GM21367 (cell line): ENCODE measurements at regions not wholly inside any gene's neighbourhood (a gene's known extent, or its start where the extent isn't known, plus 50 kb on each side); places are given as distances from the start of the nearest gene placed in this dataset.
"Not testable (repeated sequence)": the region's sequence is repeated elsewhere in the genome, so short reads cannot be mapped to it uniquely, and the experiment has no call there.

Experiments
- ATAC-seq: cut with Tn5 transposase; IDR thresholded peaks from one replicate; pipeline ENCODE4 v1.9.1; 2021; ENCODE audit not compliant: unreplicated experiment

DNA sequence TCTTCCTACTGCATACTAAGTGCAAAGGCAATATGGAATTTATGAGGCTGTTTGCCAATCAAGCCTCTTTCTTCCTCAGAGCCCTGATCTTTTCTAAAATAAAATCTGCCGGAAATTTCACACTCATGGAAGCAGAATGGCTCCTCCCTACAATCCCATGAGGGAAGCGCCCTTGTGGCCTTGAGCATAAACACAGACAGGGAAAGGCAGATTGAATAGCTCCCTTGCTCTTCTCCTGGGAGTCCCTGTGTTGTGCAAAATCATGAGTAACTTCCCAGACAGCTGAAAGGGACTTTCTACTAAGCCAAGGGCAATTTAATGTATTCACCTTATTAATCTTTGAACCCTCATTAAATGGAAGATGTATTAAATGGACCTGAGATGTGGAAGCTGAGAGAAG, 226.1 kb upstream of the PIK3R1 start:
- ATAC-seq = no peak

DNA sequence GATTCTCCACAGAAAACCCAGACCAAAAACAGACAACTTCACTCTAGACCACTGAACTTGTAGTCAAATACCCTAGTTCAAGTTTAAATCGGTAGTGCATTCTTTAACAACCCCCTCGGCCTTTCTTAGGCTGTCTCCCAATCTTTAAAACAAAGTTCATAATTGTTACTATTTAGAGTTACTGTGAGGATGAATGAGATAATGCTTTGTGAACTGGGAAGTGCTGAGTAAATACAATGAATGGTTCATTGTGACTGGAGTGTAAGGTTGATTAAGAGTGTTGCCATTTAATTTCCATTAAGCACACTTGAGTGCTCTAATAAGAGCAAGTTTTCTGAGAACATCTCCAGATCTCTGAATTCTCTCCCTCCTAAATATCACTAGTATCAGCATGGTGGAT, 228.8 kb upstream of the PIK3R1 start:
- no peak for ATAC-seq

DNA sequence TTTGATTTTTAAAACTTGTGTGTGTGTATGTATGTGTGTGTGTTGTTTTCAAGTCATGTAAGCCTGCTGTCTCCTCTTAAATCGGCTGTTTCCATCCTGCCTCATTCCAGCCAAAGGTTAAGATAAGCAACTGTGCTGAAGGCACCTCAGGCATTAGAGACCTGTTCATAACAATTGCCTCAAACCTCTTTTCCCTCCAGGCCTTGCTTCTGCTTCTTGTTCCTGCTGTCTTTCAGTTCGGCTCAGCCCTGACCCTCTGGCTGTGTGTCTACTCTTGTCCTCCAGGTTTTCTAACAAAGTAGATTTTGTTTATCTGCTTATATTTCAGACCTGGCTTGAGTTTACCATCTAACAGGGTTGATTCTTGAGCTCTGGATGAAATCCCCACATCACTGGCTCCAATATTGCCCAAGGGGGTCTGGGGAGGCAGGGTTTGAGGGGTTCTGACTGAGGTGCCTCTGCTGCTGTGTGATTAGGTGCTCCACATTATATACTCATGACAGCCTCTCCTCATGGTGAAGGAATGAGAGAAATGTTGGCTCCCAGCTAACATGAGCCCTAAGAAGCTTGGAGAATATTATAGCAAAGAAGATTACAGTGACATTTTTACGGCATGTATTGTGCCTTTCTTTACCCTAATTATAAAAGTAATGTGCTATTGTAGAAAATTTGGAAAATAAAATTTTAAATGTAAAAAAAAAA, 229.7 kb upstream of the PIK3R1 start:
- ATAC-seq = no peak

DNA sequence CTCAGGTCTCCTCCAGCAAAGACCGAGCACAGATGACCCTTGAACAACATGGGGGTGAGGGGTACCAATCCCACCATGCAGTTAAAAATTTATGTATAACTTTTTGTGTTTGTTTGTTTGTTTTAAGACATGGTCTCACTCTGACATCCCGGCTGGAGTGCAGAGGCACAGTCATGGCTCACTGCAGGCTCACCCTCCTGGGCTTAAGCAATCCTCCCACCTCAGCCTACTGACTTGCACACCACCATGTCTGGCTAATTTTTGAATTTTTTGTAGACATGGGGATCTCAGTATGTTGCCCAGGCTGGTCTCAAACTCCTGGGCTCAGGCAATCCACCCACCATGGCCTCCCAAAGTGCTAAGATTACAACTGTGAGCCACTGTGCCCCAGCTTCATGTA, 231.0 kb upstream of the PIK3R1 start:
- ATAC-seq = no peak

DNA sequence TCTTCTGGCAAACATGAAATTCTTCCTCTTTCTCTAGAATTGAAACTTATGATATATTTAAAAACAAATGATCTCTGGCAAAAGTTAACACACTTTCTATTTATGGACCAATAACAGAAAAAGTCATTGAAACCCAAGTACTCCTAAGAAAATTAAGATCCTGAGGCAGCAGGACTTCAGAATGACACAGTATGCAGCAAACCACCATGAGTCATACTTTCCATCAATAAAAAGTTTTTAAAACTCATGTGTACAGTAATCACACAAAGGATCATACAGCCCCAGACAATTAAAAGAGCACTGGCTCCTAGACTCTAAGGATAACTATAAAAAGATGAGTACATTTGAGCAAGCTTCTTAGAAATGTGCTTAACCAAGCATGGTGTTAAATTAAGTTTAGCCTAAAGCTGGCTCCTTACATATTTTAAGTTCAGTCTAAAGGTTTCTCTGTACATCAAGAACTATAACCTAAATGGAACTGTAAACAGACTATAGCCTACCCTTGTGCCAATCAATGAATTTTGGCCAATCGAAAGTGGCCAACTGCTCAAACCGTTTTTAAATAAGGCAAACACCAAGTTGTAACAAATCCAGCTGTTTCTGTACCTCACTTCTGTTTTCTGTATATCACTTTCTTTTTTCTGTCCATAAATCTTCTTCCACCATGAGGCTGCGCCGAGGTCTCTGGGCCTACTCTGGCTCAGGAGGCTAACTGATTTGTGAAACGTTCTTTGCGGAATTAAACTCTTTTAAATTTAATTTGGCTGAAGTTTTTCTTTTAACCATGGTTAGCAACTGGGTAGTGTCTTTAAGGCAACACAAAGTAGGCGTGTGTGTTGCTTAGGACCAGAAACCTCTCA, 232.1 kb upstream of the PIK3R1 start:
- no peak for ATAC-seq

DNA sequence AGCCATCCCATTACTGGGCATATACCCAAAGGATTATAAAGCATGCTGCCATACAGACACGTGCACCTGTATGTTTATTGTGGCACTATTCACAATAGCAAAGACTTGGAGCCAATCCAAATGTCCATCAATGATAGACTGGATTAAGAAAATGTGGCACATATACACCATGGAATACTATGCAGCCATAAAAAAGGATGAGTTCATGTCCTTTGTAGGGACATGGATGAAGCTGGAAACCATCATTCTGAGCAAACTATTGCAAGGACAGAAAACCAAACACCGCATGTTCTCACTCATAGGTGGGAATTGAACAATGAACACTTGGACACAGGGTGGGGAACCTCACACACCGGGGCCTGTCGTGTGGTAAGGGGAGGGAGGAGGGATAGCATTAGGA, 233.4 kb upstream of the PIK3R1 start:
- not testable (repeated sequence) for ATAC-seq

DNA sequence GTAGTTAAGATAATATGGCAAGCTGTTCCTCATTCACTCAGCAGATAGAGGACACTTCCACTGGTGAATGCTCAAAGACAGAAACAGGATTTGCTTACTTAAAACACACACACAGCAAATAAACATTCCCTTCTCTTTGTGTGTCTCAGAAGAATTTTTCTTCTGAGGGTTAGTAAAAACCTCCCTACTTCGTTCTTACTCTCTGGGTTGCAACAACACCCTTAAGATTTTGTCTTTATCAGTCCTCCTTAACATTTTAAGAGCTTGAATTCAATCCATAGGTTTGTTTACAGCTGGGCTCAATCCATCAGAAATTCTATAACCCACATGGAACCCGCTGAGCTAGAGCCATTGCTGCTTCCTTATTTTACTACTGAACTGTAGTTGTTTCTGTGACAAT, 237.4 kb upstream of the PIK3R1 start:
- ATAC-seq = no peak

DNA sequence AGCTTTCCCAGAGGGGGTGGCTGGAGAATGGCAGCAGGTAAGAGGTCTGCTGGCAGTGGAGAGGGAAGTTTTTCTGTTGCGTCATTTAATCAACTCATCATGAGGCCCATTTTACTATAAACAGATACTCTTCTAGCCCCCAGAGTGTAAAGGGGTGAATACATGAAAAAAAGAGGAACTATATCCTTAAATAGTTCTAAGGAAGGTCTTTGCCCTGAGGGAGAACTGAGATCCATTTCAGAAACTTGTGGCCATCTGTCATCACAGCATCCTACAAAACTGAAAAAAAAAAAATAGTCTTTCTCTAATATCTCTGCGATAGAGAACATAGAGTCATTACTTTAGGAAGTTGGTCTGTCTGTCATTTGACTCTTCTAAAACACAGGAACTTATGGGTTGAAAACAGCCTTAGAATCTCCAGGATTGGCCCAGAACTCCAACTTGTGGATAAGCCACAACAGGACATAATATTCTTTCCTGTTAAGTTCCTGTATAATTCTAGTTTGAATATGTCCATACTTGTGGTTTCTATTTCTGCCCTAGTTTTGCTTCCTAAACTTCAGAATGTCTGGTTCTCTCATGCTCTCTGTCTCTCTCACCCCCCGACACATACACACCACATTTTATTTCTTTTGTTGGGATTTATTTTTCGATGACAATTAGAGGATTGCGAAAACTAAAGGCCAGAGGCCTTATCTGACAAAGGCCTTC, 238.5 kb upstream of the PIK3R1 start:
- ATAC-seq = no peak

DNA sequence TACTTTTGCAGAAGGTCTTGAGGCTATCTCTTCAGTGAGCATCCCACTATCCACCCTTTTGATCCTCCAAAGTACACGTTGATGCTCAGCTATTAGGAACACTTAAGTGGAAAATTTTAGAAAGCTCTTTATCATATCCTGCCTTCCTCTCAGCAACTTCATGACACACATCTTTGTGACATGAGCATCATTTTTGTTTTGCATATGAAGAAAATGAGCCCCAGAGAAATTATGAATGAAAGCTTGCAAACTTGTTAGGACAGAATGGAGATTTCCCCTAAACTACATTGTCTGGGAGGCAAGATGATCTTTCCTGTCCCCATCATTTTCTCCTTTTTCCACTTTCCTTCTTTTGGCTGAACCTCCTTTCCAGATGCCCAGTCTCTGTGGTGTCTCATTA, 239.4 kb upstream of the PIK3R1 start:
- no peak for ATAC-seq

DNA sequence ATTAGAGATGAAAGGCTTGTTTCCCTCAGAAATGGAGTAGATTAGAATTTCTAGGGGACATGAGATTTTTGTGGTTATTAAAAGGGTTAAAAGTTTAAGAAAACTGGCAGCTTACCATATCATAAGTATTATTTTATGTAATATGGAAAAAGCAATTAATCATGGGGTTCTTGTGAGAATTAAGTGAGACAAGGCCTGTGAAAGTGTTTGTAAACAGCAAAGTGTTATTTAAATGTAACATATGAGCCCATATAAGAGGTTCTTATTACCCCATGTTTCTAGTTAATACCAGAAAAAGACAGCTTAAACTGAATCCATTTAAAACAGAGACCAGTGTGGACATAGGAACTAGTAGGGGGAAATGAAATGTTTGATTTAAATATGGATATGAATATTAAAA, 241.1 kb upstream of the PIK3R1 start:
- ATAC-seq = no peak

DNA sequence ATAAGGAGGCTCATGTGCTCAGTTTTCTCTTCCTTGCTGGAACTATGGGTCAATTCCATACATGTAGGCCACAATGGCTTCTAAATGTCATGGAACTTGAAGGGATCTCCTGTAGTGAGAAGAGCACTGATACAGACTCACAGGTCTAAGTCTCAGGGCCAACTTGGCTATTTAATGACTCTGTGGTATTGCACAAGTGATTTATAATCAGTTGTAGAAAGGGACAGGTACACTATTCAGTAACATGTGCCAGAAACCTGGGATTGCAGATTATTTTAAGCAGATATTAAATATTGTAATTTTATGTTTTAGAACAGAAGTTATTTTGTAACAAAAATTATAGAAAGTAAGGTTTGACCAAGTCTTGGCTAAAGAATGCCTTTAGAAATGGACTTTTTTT, 241.5 kb upstream of the PIK3R1 start:
- no peak for ATAC-seq

DNA sequence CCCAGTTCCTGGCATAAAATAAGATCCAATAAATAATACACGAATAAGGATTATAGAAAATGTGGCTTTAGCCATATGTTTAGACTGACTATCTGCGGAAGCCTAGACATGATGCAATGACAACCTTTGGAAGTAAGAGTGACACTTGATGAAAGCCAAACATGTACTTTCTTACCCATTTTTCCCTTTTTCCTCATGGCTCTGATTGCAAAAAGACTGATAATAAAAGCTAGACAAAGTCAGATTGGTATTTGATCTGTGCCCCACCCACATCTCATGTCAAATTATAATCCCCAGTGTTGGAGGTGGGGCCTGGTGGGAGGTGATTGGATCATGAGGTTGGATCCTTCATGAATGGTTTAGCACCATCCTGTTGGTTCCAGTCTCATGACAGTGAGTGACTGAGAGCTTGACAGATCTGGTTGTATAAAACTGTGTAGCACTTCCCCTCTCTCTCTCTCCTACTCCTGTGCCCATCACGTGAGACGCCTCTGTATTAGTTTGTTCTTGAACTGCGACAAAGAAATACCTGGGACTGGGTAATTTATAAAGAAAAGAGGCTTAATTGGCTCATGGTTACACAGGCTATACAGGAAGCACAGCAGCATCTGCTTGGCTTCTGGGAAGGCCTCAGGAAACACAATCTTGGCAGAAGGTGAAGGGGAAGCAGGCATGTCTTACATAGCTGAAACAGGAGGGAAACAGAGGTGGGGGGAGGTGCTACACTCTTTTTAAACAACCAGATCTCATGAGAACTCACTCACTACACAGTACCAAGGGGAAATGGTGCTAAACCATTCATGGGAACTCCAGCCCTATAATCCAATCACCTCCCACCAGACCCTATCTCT, 243.4 kb upstream of the PIK3R1 start:
- no peak for ATAC-seq

DNA sequence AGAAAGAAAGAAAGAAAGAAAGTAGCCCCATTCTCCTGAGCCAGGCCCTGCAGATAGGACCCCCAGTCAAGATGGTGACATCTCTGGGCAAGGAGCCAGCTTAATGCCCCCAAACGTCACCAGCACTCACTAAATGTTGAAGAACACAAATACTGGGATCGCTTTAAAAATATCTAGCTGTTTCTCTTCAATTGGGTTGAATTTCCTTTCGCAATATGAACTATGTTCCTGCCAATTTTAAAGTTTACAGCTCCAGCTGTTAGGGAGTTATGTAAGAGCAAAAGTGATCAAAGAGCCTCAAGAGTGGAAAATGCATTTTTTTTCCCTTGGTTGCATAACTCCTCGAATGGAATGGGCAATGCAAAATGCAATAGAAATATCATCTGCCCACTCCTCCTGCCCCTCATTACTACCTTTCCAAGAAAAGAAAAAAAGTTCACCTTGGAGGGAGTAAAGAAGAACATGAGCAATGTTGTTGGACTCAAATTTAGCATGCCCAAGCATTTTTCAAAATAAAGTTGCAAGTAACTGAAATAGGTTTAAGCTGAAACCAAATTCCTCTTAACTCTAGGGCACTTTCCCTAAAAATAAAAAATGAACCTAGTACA, 244.2 kb upstream of the PIK3R1 start:
- no peak for ATAC-seq

DNA sequence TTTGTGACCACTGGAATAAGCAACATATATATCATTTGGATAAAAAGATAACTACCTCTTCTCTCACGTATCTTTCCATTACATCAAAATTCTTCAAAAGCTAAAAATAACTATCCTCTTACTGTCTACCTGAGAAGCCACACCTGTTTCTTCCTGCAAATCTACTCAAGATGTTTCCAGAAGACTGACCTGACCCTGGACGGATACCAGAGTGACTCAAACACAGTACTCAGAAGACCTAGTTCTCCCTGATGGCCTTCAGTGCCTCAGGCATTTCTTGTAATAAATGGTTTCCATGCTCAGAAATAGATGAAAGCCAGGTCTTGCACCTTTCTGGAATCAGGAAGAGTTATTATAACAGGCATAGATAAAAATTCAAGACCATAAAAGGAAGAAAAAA, 245.9 kb upstream of the PIK3R1 start:
- no peak for ATAC-seq

DNA sequence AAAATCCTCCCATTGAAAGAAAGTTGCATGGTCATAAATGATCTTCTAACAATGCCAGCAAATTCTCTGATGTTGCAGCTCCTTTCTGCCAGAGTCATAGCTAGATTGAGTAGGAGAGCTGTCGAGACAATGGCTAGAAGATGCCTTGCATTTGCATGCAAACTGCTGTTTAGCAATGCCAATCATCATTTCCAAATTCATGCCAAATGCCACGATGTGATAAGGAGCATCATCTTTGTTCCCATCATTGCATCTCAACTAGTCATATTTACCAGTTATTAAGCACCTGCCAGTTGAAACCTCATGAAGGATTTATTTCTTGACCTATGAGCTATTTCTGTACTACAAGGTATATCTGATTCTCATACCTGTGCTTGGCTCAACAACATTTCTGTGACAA, 246.4 kb upstream of the PIK3R1 start:
- no peak for ATAC-seq

DNA sequence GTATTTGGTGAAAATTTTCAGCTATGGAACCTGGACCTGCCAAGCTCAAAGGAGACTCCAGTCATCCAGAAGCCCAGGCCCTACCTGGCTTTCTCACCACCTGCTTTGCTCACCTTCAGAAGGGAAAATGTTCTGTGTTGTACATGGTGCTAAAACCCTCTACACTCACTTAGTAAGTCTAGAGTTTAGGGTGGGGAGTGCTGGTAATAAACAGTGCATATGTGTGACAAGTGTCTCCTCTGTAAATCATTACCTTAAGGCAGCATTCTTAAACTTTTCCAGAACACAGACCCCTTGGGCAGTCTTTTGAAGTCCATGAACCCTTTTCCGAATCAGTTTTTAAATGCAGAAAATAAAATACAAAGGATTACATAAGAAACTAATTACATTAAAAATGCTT, 248.8 kb upstream of the PIK3R1 start:
- ATAC-seq = no peak

DNA sequence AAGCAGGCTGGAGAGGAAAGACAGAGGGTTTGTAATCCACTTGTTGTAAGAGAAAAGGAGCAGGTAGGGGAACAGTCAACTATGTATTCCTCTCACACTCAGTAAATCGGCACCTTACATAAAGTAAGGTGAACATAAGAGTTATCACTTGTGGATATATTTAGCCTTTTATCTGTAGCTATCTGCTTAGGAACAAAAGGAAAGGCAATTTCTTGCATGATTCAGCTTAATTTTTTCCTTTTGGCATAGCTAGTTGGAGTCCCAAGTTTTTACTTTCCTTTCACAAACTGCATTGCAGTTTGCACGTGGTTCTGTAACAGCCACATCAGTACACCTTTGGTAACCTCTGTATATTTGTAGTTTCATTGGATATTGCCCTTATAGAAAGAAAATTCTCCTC, 250.9 kb upstream of the PIK3R1 start:
- ATAC-seq = no peak

DNA sequence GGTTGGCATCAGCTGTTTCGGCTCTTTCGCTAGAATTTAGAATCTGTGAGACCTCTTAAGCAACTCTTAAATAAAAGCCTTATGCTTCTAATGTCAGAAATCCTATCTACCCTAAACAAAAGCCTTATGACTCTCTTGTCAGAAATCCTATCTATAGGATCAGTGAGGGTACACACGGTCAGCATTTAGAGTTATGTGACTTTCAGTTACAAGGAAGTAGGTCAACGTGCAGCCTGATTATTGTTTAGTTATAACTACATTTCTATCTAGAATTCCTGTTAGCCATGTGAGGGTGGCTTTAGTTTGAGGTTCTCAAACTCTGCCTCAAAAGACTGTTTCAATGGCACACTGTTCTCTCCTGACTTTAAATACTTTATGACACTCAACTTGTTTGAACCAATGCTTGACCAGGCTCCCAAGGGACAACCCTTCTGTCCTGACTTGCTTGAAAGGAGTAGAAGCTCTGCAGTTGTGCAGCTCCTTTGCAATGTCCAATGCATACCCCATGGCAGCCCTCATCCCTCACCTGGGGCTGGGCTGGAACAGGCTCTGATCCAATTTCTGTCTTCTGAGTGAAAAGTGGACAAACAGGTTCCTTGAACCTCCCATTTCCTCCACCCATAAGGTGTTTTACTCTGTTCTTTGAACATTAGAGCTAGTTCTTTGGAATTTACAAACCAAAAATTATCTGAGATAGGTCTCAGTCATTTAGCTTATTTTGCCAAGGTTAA, 251.6 kb upstream of the PIK3R1 start:
- ATAC-seq = no peak

DNA sequence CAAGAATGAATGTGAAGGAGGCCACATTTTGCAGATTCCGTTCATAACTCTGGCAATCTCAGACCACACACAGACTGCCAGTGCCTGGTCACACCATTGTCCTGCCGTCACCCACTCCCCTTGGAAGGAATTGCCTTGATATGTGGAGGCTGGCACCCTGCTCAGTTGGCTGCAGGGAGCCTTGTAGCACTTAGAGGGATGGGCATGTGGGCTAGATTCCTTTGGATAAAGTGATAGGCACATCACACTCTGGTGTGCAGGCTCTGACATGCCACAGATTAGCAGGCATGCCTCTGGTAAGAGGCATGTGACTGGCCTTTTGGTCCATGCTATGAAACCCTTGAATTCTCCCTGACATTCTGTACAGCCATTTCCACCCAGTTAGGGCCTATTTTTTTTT, 254.6 kb upstream of the PIK3R1 start:
- ATAC-seq = no peak

DNA sequence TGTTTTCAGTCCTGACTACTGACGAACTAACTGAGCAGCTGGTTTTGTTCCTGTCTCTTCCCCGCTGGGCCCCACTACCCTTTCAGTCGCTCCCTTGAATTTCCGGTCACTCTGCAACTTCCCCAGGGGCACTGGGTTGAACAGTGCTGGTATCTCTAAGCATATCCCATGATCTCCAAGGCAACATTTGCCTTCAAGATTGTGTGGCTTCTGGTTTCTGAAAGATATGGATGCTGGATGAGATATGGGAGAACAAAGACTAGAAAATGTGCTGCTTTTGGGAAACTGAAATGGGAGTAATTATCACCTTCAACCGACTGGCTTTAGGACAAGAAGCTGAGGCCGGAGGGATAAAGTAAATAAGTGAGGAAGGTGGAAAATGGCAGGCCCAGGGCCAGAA, 258.2 kb upstream of the PIK3R1 start:
- no peak for ATAC-seq
